ENCODE measurements at regions not wholly inside any gene's neighbourhood (a gene's known extent, or its start where the extent isn't known, plus 50 kb on each side); places are given as distances from the start of the nearest gene placed in this dataset.

- TF ChIP-seq, protein P1, sequence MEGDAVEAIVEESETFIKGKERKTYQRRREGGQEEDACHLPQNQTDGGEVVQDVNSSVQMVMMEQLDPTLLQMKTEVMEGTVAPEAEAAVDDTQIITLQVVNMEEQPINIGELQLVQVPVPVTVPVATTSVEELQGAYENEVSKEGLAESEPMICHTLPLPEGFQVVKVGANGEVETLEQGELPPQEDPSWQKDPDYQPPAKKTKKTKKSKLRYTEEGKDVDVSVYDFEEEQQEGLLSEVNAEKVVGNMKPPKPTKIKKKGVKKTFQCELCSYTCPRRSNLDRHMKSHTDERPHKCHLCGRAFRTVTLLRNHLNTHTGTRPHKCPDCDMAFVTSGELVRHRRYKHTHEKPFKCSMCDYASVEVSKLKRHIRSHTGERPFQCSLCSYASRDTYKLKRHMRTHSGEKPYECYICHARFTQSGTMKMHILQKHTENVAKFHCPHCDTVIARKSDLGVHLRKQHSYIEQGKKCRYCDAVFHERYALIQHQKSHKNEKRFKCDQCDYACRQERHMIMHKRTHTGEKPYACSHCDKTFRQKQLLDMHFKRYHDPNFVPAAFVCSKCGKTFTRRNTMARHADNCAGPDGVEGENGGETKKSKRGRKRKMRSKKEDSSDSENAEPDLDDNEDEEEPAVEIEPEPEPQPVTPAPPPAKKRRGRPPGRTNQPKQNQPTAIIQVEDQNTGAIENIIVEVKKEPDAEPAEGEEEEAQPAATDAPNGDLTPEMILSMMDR (IDR thresholded peaks at IDR 0.05; ENCODE audit: low read length), result peak; percentile 14; the same call in 1 of the 2 replicates
- TF ChIP-seq EZH2 (IDR thresholded peaks at IDR 0.05; ENCODE audit: borderline replicate concordance, low read length), result no peak
Measured at GRCh38 chr1:93734999-93735398, 53.4 kb upstream of the BCAR3 start.
